ENCODE measurements at regions not wholly inside any gene's neighbourhood (a gene's known extent, or its start where the extent isn't known, plus 50 kb on each side); places are given as distances from the start of the nearest gene placed in this dataset.

- no peaks in the 10 kb centered on the region for H3K36me3 ChIP-seq
- no peak overlapping the region for H2AFZ ChIP-seq (replicated peaks)
- H3K4me1 ChIP-seq = peaks cover 5% of the 10 kb centered on the region
- H3K27me3 ChIP-seq = no peaks in the 10 kb centered on the region
- TF ChIP-seq CTCF (IDR thresholded peaks at IDR 0.05) = no peak
- H3K27ac ChIP-seq = no peak overlapping the region
- no peak for DNase-seq (ENCODE audit: low spot score)
- H3F3A ChIP-seq (ENCODE audit: low read depth) = no peaks in the 10 kb centered on the region
- no peaks in the 10 kb centered on the region for H3K79me2 ChIP-seq (ENCODE audit: low read depth)
- Mint-ChIP-seq H3K36me3 (no peaks in the 10 kb centered on the region), H3K4me3 (no peak overlapping the region), H3K27ac (no peak overlapping the region), H3K9me3 (no peaks in the 10 kb centered on the region), H3K4me1 (no peaks in the 10 kb centered on the region), H3K27me3 (ENCODE audit: insufficient read depth, low read depth) (no peaks in the 10 kb centered on the region)
- H3K9me3 ChIP-seq (ENCODE audit: low read depth) = no peaks in the 10 kb centered on the region
- no peak overlapping the region for H3K4me3 ChIP-seq
- H3K4me2 ChIP-seq = no peak overlapping the region
- no peaks in the 10 kb centered on the region for H4K20me1 ChIP-seq (ENCODE audit: low read depth)
- H3K9ac ChIP-seq = no peak overlapping the region
These were observed 107.5 kb downstream of the EPDR1 start for GRCh38 chr7:38027884-38028455.

GRCh38 chr7:38034062-38034908 is 113.8 kb downstream of the EPDR1 start:
- Histone ChIP-seq H3K4me3 (no peak overlapping the region), H2AFZ (replicated peaks) (no peak overlapping the region), H3K27ac (no peak overlapping the region), H3K79me2 (ENCODE audit: low read depth) (no peaks in the 10 kb centered on the region), H3K9ac (no peak overlapping the region), H3K36me3 (no peaks in the 10 kb centered on the region), H3K4me1 (no peaks in the 10 kb centered on the region), H3K9me3 (ENCODE audit: low read depth) (no peaks in the 10 kb centered on the region), H3K4me2 (no peak overlapping the region), H3K27me3 (no peaks in the 10 kb centered on the region), H4K20me1 (ENCODE audit: low read depth) (no peaks in the 10 kb centered on the region), H3F3A (ENCODE audit: low read depth) (no peaks in the 10 kb centered on the region)
- Mint-ChIP-seq H3K4me1 (no peaks in the 10 kb centered on the region), H3K9me3 (no peaks in the 10 kb centered on the region), H3K27me3 (ENCODE audit: insufficient read depth, low read depth) (no peaks in the 10 kb centered on the region), H3K36me3 (no peaks in the 10 kb centered on the region), H3K4me3 (no peak overlapping the region), H3K27ac (no peak overlapping the region)
- DNase-seq (ENCODE audit: low spot score) = no peak
- TF ChIP-seq CTCF (IDR thresholded peaks at IDR 0.05) = no peak
- TF ChIP-seq EZH2phosphoT487 (IDR thresholded peaks at IDR 0.05) = no peak

GRCh38 chr7:38040831-38041230 is 120.4 kb downstream of the EPDR1 start:
- Histone ChIP-seq H3K4me3 (no peak overlapping the region), H3F3A (ENCODE audit: low read depth) (no peaks in the 10 kb centered on the region), H3K4me2 (no peak overlapping the region), H3K4me1 (no peaks in the 10 kb centered on the region), H3K27ac (no peak overlapping the region), H3K27me3 (no peaks in the 10 kb centered on the region), H3K36me3 (no peaks in the 10 kb centered on the region), H3K79me2 (ENCODE audit: low read depth) (no peaks in the 10 kb centered on the region), H3K9me3 (ENCODE audit: low read depth) (no peaks in the 10 kb centered on the region), H4K20me1 (ENCODE audit: low read depth) (no peaks in the 10 kb centered on the region), H2AFZ (replicated peaks) (no peak overlapping the region), H3K9ac (no peak overlapping the region)
- TF ChIP-seq CTCF (IDR thresholded peaks at IDR 0.05) (no peak), EZH2phosphoT487 (IDR thresholded peaks at IDR 0.05) (no peak), EZH2 (IDR thresholded peaks at IDR 0.05) (no peak)
- H3K4me1 Mint-ChIP-seq = no peaks in the 10 kb centered on the region
- H3K27ac Mint-ChIP-seq = no peak overlapping the region
- H3K9me3 Mint-ChIP-seq = no peaks in the 10 kb centered on the region
- H3K27me3 Mint-ChIP-seq (ENCODE audit: insufficient read depth, low read depth) = no peaks in the 10 kb centered on the region
- H3K4me3 Mint-ChIP-seq = no peak overlapping the region
- H3K36me3 Mint-ChIP-seq = no peaks in the 10 kb centered on the region
- no peak for DNase-seq (ENCODE audit: low spot score)

Data from neural progenitor cell (in vitro differentiated cells).